LNCaP clone FGC (cell line): ENCODE measurements at regions not wholly inside any gene's neighbourhood (a gene's known extent, or its start where the extent isn't known, plus 50 kb on each side); places are given as distances from the start of the nearest gene placed in this dataset.

ENCODE experiments used
- DNase-seq: peaks from one replicate; pipeline ENCODE4 v3.0.0-alpha.2; 2011; ENCODE audit warnings: low read depth
- H3K4me3 ChIP-seq: 2 replicates; pipeline ENCODE4 v1.5.1; 2011; ENCODE audit warnings: mild to moderate bottlenecking, low read depth, low read length, control low read depth
- CTCF ChIP-seq: IDR thresholded peaks from 2 replicates; pipeline ENCODE4 v1.5.1; 2012; ENCODE audit warnings: mild to moderate bottlenecking; ENCODE audit not compliant: control insufficient read depth, insufficient read depth; ENCODE audit errors: extremely low read depth

GRCh38 chr14:26320886-26321285, 276.9 kb downstream of the NOVA1 start:
- DNase-seq, result no peak
- no peak overlapping the region for H3K4me3 ChIP-seq
- no peak for TF ChIP-seq CTCF

- no peak overlapping the region for H3K4me3 ChIP-seq
- TF ChIP-seq CTCF, result no peak
- DNase-seq, result no peak
Observed at GRCh38 chr14:26319139-26319864, 278.5 kb downstream of the NOVA1 start.

- no peak for TF ChIP-seq CTCF
- no peak for DNase-seq
- H3K4me3 ChIP-seq, result no peak overlapping the region
Observed at GRCh38 chr14:26304056-26304455, 293.8 kb downstream of the NOVA1 start.

GRCh38 chr14:26293909-26294308, 303.9 kb downstream of the NOVA1 start:
- TF ChIP-seq CTCF, result no peak
- DNase-seq, result peak; percentile 18
- no peak overlapping the region for H3K4me3 ChIP-seq

GRCh38 chr14:26289891-26290486, 307.8 kb downstream of the NOVA1 start:
- DNase-seq, result no peak
- TF ChIP-seq CTCF, result no peak
- no peak overlapping the region for H3K4me3 ChIP-seq

- peak; percentile 62 for DNase-seq
- no peak overlapping the region for H3K4me3 ChIP-seq
- TF ChIP-seq CTCF, result no peak
Observed at GRCh38 chr14:26286913-26287205, 311.0 kb downstream of the NOVA1 start.

GRCh38 chr14:26286081-26286912, 311.5 kb downstream of the NOVA1 start:
- DNase-seq, result no peak
- no peak overlapping the region for H3K4me3 ChIP-seq
- no peak for TF ChIP-seq CTCF
